WI38 (cell line): ENCODE measurements at regions not wholly inside any gene's neighbourhood (a gene's known extent, or its start where the extent isn't known, plus 50 kb on each side); places are given as distances from the start of the nearest gene placed in this dataset.

Source experiments
- H3K4me3 ChIP-seq: 2 replicates; pipeline ENCODE4 v1.5.1; 2011; ENCODE audit warnings: low read depth, mild to moderate bottlenecking, control low read depth, low read length
- CTCF ChIP-seq: IDR thresholded peaks from 2 replicates; pipeline ENCODE4 v1.5.1; 2012; ENCODE audit warnings: low read depth, mild to moderate bottlenecking, control low read depth, low read length

- H3K4me3 ChIP-seq, result no peak overlapping the region
Observed at GRCh38 chr16:85523602-85524364, 89.3 kb upstream of the GSE1 start.

GRCh38 chr16:85524365-85524629 lies 88.8 kb upstream of the GSE1 start:
- H3K4me3 ChIP-seq, result no peak overlapping the region
- TF ChIP-seq CTCF, result no peak

More at GRCh38 chr16:85523602-85524364, 89.3 kb upstream of the GSE1 start:
- TF ChIP-seq CTCF, result no peak

- no peak for TF ChIP-seq CTCF
- H3K4me3 ChIP-seq, result no peak overlapping the region
Observed at GRCh38 chr16:85524630-85525419, 88.3 kb upstream of the GSE1 start.

GRCh38 chr16:85525420-85526184 lies 87.5 kb upstream of the GSE1 start:
- TF ChIP-seq CTCF, result no peak
- H3K4me3 ChIP-seq, result no peak overlapping the region

GRCh38 chr16:85526185-85526974 lies 86.7 kb upstream of the GSE1 start:
- no peak overlapping the region for H3K4me3 ChIP-seq
- TF ChIP-seq CTCF, result no peak

- H3K4me3 ChIP-seq, result no peak overlapping the region
- no peak for TF ChIP-seq CTCF
Observed at GRCh38 chr16:85527042-85527766, 85.9 kb upstream of the GSE1 start.
